DND-41 (cell line): ENCODE measurements at regions not wholly inside any gene's neighbourhood (a gene's known extent, or its start where the extent isn't known, plus 50 kb on each side); places are given as distances from the start of the nearest gene placed in this dataset.

Experiments
- ATAC-seq: fragments of 200-7000 bp; cut with Tn5 transposase; 3 replicates; pipeline ENCODE4 v1.9.1; 2021; ENCODE audit warnings: low read depth; ENCODE audit not compliant: insufficient read depth
- DNase-seq: peaks from one replicate; pipeline ENCODE4 v3.0.0-alpha.2; 2020
- H2AFZ ChIP-seq: 2 replicates; pipeline ENCODE4 v1.6.0; 2012; ENCODE audit warnings: low read depth, low read length
- H3K27ac ChIP-seq: 2 replicates; pipeline ENCODE4 v1.5.1; 2012; ENCODE audit warnings: low read length, inconsistent platforms
- H3K27me3 ChIP-seq: fragments of 200-600 bp; sonication (generic); 2 replicates; pipeline ENCODE4 v1.6.0; 2012; ENCODE audit warnings: low read length, mild to moderate bottlenecking, inconsistent platforms; ENCODE audit not compliant: insufficient read depth, poor library complexity
- H3K36me3 ChIP-seq: 2 replicates; pipeline ENCODE4 v1.5.1; 2012; ENCODE audit warnings: low read length, inconsistent platforms; ENCODE audit not compliant: insufficient read depth
- H3K4me1 ChIP-seq: 2 replicates; pipeline ENCODE4 v1.5.1; 2012; ENCODE audit warnings: mild to moderate bottlenecking, low read length; ENCODE audit not compliant: insufficient read depth
- H3K4me2 ChIP-seq: 2 replicates; pipeline ENCODE4 v1.6.0; 2012; ENCODE audit warnings: mild to moderate bottlenecking, moderate library complexity, low read length, inconsistent platforms; ENCODE audit not compliant: insufficient read depth
- H3K4me3 ChIP-seq, 2 experiments: fragments of 200-600 bp in 1 of 2; shearing (Covaris generic) in 1 of 2; 2 replicates each; pipeline ENCODE4 v1.5.1; 2012 to 2016; ENCODE audit warnings: inconsistent platforms in 2 of 2, low read length in 2 of 2, mild to moderate bottlenecking in 2 of 2, low read depth in 1 of 2, moderate library complexity in 1 of 2
- H3K79me2 ChIP-seq: 2 replicates; pipeline ENCODE4 v1.6.0; 2012; ENCODE audit warnings: low read length, inconsistent platforms; ENCODE audit not compliant: insufficient read depth
- H3K9ac ChIP-seq: 2 replicates; pipeline ENCODE4 v1.6.0; 2012; ENCODE audit warnings: low read depth, mild to moderate bottlenecking, inconsistent platforms, low read length, moderate library complexity
- H3K9me3 ChIP-seq: 2 replicates; pipeline ENCODE4 v1.5.1; 2012; ENCODE audit warnings: low read length, moderate library complexity, mild to moderate bottlenecking, inconsistent platforms; ENCODE audit not compliant: insufficient read depth, severe bottlenecking
- H4K20me1 ChIP-seq: 2 replicates; pipeline ENCODE4 v1.6.0; 2012; ENCODE audit warnings: low read length; ENCODE audit not compliant: insufficient read depth
- EZH2 ChIP-seq: IDR thresholded peaks from 3 replicates; pipeline ENCODE4 v1.6.1; 2012; ENCODE audit warnings: borderline replicate concordance, low read depth, mild to moderate bottlenecking, moderate library complexity, low read length, inconsistent platforms; ENCODE audit not compliant: severe bottlenecking
- TF ChIP-seq, protein P1 (sequence below): IDR thresholded peaks from 2 replicates; pipeline ENCODE4 v1.5.1; 2012; ENCODE audit warnings: borderline replicate concordance, low read length, moderate library complexity, mild to moderate bottlenecking; ENCODE audit not compliant: poor library complexity, severe bottlenecking; ENCODE audit errors: extremely low read depth

DNA sequence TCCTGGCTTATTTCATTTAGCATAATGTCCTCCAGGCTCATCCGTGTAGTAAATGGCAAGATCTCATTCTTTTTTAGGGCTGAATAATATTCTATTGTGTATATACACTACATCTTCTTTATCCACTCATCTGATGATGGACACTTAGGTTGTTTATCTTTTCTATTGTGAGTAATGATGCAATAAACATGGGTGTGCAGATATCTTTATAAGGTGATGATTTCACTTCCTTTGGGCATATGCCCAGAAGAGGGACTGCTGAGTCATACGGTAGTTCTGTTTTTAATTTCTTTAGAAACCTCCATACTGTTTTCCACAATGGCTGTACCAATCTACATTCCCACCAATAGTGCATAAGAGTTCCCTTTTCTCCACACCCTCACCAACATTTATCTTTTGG, 317.6 kb upstream of the CNKSR2 start:
- Histone ChIP-seq H3K4me1 (no peaks in the 10 kb centered on the region), H3K27me3 (no peaks in the 10 kb centered on the region), H3K36me3 (no peaks in the 10 kb centered on the region), H3K79me2 (no peaks in the 10 kb centered on the region), H4K20me1 (no peaks in the 10 kb centered on the region), H3K27ac (no peak overlapping the region), H3K9me3 (no peaks in the 10 kb centered on the region), H3K4me2 (no peak overlapping the region), H2AFZ (no peak overlapping the region), H3K4me3 (no peak overlapping the region), H3K9ac (no peak overlapping the region)
- no peak for TF ChIP-seq EZH2
- TF ChIP-seq, protein P1, sequence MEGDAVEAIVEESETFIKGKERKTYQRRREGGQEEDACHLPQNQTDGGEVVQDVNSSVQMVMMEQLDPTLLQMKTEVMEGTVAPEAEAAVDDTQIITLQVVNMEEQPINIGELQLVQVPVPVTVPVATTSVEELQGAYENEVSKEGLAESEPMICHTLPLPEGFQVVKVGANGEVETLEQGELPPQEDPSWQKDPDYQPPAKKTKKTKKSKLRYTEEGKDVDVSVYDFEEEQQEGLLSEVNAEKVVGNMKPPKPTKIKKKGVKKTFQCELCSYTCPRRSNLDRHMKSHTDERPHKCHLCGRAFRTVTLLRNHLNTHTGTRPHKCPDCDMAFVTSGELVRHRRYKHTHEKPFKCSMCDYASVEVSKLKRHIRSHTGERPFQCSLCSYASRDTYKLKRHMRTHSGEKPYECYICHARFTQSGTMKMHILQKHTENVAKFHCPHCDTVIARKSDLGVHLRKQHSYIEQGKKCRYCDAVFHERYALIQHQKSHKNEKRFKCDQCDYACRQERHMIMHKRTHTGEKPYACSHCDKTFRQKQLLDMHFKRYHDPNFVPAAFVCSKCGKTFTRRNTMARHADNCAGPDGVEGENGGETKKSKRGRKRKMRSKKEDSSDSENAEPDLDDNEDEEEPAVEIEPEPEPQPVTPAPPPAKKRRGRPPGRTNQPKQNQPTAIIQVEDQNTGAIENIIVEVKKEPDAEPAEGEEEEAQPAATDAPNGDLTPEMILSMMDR = no peak
- ATAC-seq (no peak), DNase-seq (no peak)

DNA sequence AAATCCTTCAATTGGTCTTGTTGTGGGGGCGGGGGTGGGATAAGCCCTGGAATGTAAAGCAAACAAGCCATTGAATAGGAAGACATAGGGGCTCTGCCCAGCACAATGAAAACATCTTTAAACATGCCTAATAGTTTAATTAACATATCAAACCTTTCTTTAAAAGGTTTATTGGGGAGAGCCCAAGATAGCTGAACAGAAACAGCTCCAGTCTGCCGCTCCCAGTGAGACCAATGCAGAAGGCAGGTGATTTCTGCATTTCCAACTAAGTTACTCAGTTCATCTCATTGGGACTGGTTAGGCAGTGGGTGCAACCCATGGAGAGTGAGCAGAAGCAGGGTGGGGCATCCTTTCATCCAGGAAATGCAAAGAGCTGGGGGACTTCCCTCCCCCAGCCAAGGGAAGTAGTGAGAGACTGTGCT, 327.2 kb upstream of the CNKSR2 start:
- Histone ChIP-seq H3K27ac (no peak overlapping the region), H3K4me1 (no peaks in the 10 kb centered on the region), H3K9me3 (no peaks in the 10 kb centered on the region), H3K9ac (no peak overlapping the region), H3K79me2 (no peaks in the 10 kb centered on the region), H3K27me3 (no peaks in the 10 kb centered on the region), H2AFZ (no peak overlapping the region), H3K36me3 (no peaks in the 10 kb centered on the region), H3K4me2 (no peak overlapping the region), H4K20me1 (no peaks in the 10 kb centered on the region), H3K4me3 (no peak overlapping the region)
- DNase-seq (no peak), ATAC-seq (no peak)
- TF ChIP-seq EZH2 = no peak
- TF ChIP-seq, protein P1 = no peak

DNA sequence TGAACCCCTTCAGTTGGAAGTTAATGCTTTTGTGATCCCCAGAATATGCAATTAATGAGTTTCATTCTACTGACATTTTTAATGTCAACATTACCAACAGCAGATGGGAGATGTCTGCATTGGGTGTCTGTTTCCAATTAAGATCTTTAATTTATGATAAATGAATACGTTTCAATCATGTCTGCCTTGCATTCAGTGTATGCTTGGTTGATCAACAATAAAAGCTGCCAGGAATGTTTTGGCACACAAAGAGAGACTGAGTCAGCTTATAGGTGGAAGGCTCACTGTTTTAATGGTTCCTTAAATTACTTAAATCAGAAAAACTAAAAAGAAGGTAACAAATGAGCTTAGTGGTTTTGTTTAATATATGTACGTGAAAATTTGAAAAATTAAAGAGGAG, 359.9 kb upstream of the CNKSR2 start:
- no peak for DNase-seq

More for the DNA sequence above, 359.9 kb upstream of the CNKSR2 start:
- no peaks in the 10 kb centered on the region for H4K20me1 ChIP-seq
- H3K4me3 ChIP-seq = no peak overlapping the region
- H3K27ac ChIP-seq = no peak overlapping the region
- no peaks in the 10 kb centered on the region for H3K36me3 ChIP-seq
- no peak overlapping the region for H2AFZ ChIP-seq
- H3K27me3 ChIP-seq = no peaks in the 10 kb centered on the region
- H3K9ac ChIP-seq = no peak overlapping the region
- no peak for ATAC-seq
- no peaks in the 10 kb centered on the region for H3K4me1 ChIP-seq
- TF ChIP-seq EZH2 = no peak
- TF ChIP-seq, protein P1 = no peak
- no peak overlapping the region for H3K4me2 ChIP-seq
- no peaks in the 10 kb centered on the region for H3K9me3 ChIP-seq
- H3K79me2 ChIP-seq = no peaks in the 10 kb centered on the region
